Activated T-cell treated with anti-CD3 and anti-CD28 coated beads, Interleukin-2, amount 50 U/mL, for 4 hours (primary cell): ENCODE measurements at regions not wholly inside any gene's neighbourhood (a gene's known extent, or its start where the extent isn't known, plus 50 kb on each side); places are given as distances from the start of the nearest gene placed in this dataset.

Experiments
- ATAC-seq, 2 donors: fragments of 200-7000 bp; cut with Tn5 transposase; one replicate each; pipeline ENCODE4 v1.10.0; 2021
- DNase-seq: peaks from one replicate; pipeline ENCODE4 v3.0.0-alpha.2; 2020
- H3K27me3 Mint-ChIP-seq: one replicate; pipeline ENCODE4 v1.8.0; 2021; ENCODE audit warnings: low read depth, mixed read lengths
- H3K36me3 Mint-ChIP-seq: one replicate; pipeline ENCODE4 v1.8.0; 2022; ENCODE audit warnings: mixed read lengths; ENCODE audit not compliant: insufficient read depth
- H3K4me1 Mint-ChIP-seq: one replicate; pipeline ENCODE4 v1.8.0; 2021; ENCODE audit warnings: low read depth, mixed read lengths
- H3K4me3 Mint-ChIP-seq: one replicate; pipeline ENCODE4 v1.8.0; 2021; ENCODE audit warnings: mild to moderate bottlenecking, moderate library complexity, mixed read lengths
- H3K9me3 Mint-ChIP-seq: one replicate; pipeline ENCODE4 v1.8.0; 2021; ENCODE audit warnings: mixed read lengths

- ATAC-seq = no peak
- Mint-ChIP-seq H3K9me3 (no peaks in the 10 kb centered on the region), H3K36me3 (no peaks in the 10 kb centered on the region)
Observed at GRCh38 chr2:41736586-41736985, 311.2 kb upstream of the PKDCC start.

DNA sequence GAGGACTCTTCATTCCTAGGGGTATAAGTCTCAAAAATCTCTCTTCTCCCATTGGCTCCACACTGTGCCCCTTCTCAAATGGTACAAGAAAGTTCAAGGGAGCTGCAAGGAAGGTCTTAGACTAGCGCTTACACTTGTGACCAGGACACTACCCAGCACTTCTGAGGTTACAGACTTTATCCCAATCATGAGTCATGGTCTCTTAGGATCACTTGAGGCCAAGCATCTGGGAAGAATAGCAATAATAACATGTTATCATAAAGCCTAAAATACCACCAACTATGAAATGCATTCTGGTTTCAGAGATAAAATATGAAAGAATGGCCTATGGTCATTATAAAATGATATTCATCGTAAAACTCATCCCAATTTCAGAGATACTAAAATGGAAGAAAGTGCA is 309.9 kb upstream of the PKDCC start:
- Mint-ChIP-seq H3K4me3 (no peak overlapping the region), H3K36me3 (no peaks in the 10 kb centered on the region), H3K27me3 (peaks cover 19% of the 10 kb centered on the region), H3K9me3 (no peaks in the 10 kb centered on the region), H3K4me1 (no peaks in the 10 kb centered on the region)
- ATAC-seq = no peak
- no peak for DNase-seq

More at GRCh38 chr2:41736586-41736985, 311.2 kb upstream of the PKDCC start:
- H3K27me3 Mint-ChIP-seq = peaks cover 22% of the 10 kb centered on the region
- H3K4me1 Mint-ChIP-seq = no peaks in the 10 kb centered on the region
- DNase-seq = no peak
- H3K4me3 Mint-ChIP-seq = no peak overlapping the region

GRCh38 chr2:41741951-41742595 is 305.7 kb upstream of the PKDCC start:
- DNase-seq (no peak), ATAC-seq (no peak)
- no peaks in the 10 kb centered on the region for H3K36me3 Mint-ChIP-seq
- peaks cover 12% of the 10 kb centered on the region for H3K27me3 Mint-ChIP-seq
- no peaks in the 10 kb centered on the region for H3K4me1 Mint-ChIP-seq
- H3K4me3 Mint-ChIP-seq = no peak overlapping the region
- H3K9me3 Mint-ChIP-seq = no peaks in the 10 kb centered on the region

- ATAC-seq = no peak
- no peaks in the 10 kb centered on the region for H3K36me3 Mint-ChIP-seq
- no peak for DNase-seq
- H3K4me3 Mint-ChIP-seq = no peak overlapping the region
- H3K9me3 Mint-ChIP-seq = no peaks in the 10 kb centered on the region
- H3K27me3 Mint-ChIP-seq = peaks cover 11% of the 10 kb centered on the region
- H3K4me1 Mint-ChIP-seq = no peaks in the 10 kb centered on the region
Observed at GRCh38 chr2:41743324-41743723, 304.5 kb upstream of the PKDCC start.

DNA sequence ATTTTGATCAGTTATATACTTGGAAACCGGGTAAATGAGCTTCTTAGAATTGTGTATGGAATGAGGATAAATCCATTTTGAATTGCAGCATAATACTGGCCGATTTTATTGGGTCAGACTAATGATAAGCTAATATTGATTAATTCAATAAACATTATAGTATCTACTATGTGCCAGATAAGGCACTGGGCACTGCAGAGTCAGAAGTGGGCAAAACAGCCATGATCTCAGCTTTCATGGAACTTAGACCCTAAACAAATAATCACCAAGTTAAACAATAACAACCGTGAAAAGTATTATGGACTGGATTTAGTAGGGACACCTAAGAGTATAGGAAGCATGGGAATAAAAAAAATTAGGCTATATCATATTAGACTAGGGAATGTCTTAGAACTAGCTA is 297.0 kb upstream of the PKDCC start:
- no peak overlapping the region for H3K4me3 Mint-ChIP-seq
- H3K36me3 Mint-ChIP-seq = no peaks in the 10 kb centered on the region
- DNase-seq = no peak

GRCh38 chr2:41759880-41760279 is 287.9 kb upstream of the PKDCC start:
- ATAC-seq (no peak), DNase-seq (no peak)
- no peaks in the 10 kb centered on the region for H3K4me1 Mint-ChIP-seq
- H3K27me3 Mint-ChIP-seq = peaks cover 9% of the 10 kb centered on the region
- no peaks in the 10 kb centered on the region for H3K9me3 Mint-ChIP-seq
- H3K36me3 Mint-ChIP-seq = no peaks in the 10 kb centered on the region
- no peak overlapping the region for H3K4me3 Mint-ChIP-seq

More for the DNA sequence above, 297.0 kb upstream of the PKDCC start:
- no peaks in the 10 kb centered on the region for H3K9me3 Mint-ChIP-seq
- peaks cover 5% of the 10 kb centered on the region for H3K27me3 Mint-ChIP-seq
- no peak for ATAC-seq
- H3K4me1 Mint-ChIP-seq = no peaks in the 10 kb centered on the region

DNA sequence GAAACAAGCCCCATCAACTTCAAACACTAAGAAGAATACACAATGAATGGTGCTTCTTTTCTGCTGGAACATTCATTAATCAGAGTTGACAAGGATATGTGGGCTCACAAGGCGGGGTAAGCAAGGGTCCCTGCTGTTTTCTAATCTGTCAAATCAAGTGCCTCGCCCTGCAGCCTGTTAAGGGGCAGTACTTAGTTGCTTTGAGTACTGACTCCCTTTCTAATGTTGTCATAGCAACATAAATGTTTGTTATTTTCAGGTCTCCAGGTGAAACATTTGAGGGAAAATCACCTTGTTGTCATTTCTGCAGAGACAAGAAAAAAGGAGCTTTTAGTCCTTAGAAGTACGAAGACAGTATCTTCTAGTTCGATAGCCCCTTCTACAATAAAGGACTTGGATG is 284.7 kb upstream of the PKDCC start:
- no peaks in the 10 kb centered on the region for H3K36me3 Mint-ChIP-seq
- H3K4me1 Mint-ChIP-seq = no peaks in the 10 kb centered on the region
- DNase-seq (no peak), ATAC-seq (no peak)
- H3K9me3 Mint-ChIP-seq = no peaks in the 10 kb centered on the region
- H3K27me3 Mint-ChIP-seq = peaks cover 1% of the 10 kb centered on the region
- H3K4me3 Mint-ChIP-seq = no peak overlapping the region

GRCh38 chr2:41764131-41764530 is 283.7 kb upstream of the PKDCC start:
- Mint-ChIP-seq H3K9me3 (no peaks in the 10 kb centered on the region), H3K36me3 (no peaks in the 10 kb centered on the region), H3K27me3 (peaks cover 1% of the 10 kb centered on the region), H3K4me3 (no peak overlapping the region), H3K4me1 (no peaks in the 10 kb centered on the region)
- DNase-seq (no peak), ATAC-seq (no peak)

- no peaks in the 10 kb centered on the region for H3K9me3 Mint-ChIP-seq
- peaks cover 7% of the 10 kb centered on the region for H3K27me3 Mint-ChIP-seq
- H3K4me3 Mint-ChIP-seq = no peak overlapping the region
- no peaks in the 10 kb centered on the region for H3K4me1 Mint-ChIP-seq
- no peaks in the 10 kb centered on the region for H3K36me3 Mint-ChIP-seq
- ATAC-seq (no peak), DNase-seq (no peak)
Observed at GRCh38 chr2:41764919-41765318, 282.9 kb upstream of the PKDCC start.

DNA sequence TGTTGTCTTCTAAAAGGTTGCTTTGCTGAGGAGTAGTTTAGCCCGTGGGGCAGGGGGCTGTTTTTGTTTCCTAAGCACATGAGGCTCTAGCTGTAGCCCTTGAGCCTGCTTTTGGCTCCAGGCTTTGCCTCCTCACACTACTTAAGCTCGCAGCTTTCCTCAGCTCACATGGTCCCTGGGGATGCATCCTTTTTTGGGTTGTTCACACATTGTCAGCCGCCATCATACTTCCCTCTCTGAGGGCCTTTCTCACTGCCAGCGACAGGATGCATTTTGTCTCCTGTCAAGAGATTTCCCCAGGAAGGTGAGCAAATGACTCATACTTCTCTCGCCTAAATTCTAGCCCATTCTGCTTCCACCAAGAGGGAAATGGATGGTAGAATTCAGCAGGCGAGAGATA is 279.5 kb upstream of the PKDCC start:
- DNase-seq (no peak), ATAC-seq (no peak)
- peaks cover 18% of the 10 kb centered on the region for H3K27me3 Mint-ChIP-seq
- no peaks in the 10 kb centered on the region for H3K36me3 Mint-ChIP-seq
- H3K9me3 Mint-ChIP-seq = no peaks in the 10 kb centered on the region
- no peaks in the 10 kb centered on the region for H3K4me1 Mint-ChIP-seq
- no peak overlapping the region for H3K4me3 Mint-ChIP-seq

DNA sequence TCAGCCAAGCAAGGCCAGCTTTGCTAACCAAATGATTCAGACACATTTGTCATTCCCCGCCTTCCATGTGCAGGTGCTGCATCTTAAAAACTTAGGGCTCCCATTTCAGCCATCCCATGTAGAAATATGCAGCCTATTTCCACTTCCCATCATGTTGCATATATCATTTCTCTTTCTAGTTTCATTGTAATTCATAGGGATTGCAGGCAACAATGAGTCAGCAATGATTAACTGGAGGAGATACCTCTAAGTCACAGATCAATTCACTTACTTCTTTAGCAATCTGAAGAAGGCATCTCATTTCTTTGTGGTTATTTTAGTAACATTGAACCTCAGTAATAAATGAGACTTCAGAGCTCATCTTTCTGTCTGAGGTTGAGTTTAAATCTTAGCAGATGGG is 276.1 kb upstream of the PKDCC start:
- H3K27me3 Mint-ChIP-seq = peaks cover 23% of the 10 kb centered on the region
- no peak overlapping the region for H3K4me3 Mint-ChIP-seq
- no peaks in the 10 kb centered on the region for H3K4me1 Mint-ChIP-seq
- DNase-seq (no peak), ATAC-seq (no peak)
- no peaks in the 10 kb centered on the region for H3K9me3 Mint-ChIP-seq
- no peaks in the 10 kb centered on the region for H3K36me3 Mint-ChIP-seq

- no peaks in the 10 kb centered on the region for H3K9me3 Mint-ChIP-seq
- no peak overlapping the region for H3K4me3 Mint-ChIP-seq
- peaks cover 27% of the 10 kb centered on the region for H3K27me3 Mint-ChIP-seq
- DNase-seq (no peak), ATAC-seq (no peak)
- H3K4me1 Mint-ChIP-seq = no peaks in the 10 kb centered on the region
- H3K36me3 Mint-ChIP-seq = no peaks in the 10 kb centered on the region
Observed at GRCh38 chr2:41772697-41773096, 275.1 kb upstream of the PKDCC start.

GRCh38 chr2:41774011-41774605 is 273.7 kb upstream of the PKDCC start:
- ATAC-seq = no peak
- no peak for DNase-seq
- Mint-ChIP-seq H3K36me3 (no peaks in the 10 kb centered on the region), H3K4me3 (no peak overlapping the region), H3K9me3 (no peaks in the 10 kb centered on the region), H3K27me3 (peaks cover 30% of the 10 kb centered on the region), H3K4me1 (no peaks in the 10 kb centered on the region)

DNA sequence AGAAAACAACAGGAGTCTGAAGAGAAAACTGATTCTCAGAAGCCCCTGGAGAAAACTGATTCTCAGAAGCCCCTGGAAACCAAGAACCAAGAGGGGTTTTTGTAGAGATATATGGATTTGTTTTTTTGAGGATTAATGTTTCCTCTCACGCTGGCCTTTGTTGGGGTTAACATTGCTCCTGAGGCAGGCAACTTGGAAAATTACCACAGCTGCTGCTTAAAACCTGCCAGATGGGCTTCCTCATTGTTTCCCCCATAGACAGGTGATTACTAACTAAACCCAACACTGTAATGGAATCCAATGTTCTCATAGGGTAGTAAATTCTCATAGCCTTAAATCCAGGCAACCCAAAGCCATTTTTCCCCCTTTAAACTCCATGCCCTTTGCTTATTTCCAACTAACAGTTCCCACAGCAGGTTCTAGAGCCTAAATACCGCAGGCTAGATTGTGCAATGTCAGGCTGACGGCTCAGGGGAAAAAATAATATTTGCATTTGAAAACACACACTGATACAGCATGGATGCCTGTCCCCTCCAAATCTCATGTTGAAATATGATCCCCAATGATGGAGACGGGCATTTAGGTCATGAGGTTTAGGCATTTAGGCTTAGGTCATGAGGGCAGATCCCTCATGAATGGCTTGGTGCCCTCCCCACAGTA is 272.3 kb upstream of the PKDCC start:
- Mint-ChIP-seq H3K4me1 (no peaks in the 10 kb centered on the region), H3K36me3 (no peaks in the 10 kb centered on the region), H3K9me3 (no peaks in the 10 kb centered on the region), H3K4me3 (no peak overlapping the region), H3K27me3 (peaks cover 18% of the 10 kb centered on the region)
- DNase-seq (no peak), ATAC-seq (no peak)

DNA sequence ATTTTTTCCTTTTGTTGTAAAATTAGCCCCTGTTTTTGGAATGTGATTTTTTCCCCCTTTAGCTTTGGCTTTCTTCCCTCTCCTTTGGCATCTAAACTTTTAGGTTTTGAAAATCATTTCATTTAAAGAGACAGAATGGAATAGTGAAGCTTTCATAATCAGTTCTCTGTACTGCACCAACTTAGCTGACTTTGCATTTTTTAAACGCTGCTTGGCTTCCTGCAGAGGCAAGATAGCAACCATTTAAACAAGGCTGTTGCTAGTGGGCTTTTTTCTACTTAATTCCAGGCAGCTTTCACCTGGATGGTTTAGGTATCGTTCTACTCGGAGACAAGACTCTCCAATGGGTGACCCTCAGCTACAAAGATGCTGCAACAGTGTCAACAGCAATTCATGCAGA is 267.9 kb upstream of the PKDCC start:
- DNase-seq = no peak
- Mint-ChIP-seq H3K4me3 (no peak overlapping the region), H3K27me3 (peaks cover 9% of the 10 kb centered on the region), H3K9me3 (no peaks in the 10 kb centered on the region), H3K4me1 (no peaks in the 10 kb centered on the region), H3K36me3 (no peaks in the 10 kb centered on the region)
- no peak for ATAC-seq
